ENCODE measurements at regions not wholly inside any gene's neighbourhood (a gene's known extent, or its start where the extent isn't known, plus 50 kb on each side); places are given as distances from the start of the nearest gene placed in this dataset.

DNA sequence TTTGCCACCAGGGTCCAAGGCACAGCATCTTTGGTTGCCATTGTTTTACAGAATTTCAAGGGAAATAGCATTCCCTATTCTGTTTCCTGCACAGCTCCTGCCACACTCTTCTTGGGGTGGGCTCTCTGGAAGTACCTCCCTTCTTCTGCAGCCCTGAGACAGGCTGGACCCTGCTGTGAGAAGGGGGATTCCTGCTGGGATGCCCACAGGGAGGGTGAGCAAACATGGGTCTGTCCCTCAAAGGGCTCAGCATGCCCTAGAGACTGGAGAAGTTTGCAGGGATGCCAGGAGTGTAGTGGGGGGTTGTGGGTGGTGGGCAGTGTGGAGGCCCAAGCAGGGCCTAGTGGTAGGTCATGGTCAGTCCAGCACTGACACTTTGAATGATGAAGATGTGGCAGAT is 222.2 kb upstream of the GPR26 start:
- H3K23ac ChIP-seq (ENCODE audit: insufficient read length) = no peak overlapping the region
- H2AK5ac ChIP-seq (ENCODE audit: low read depth, low read length) = no peak overlapping the region
- H4K5ac ChIP-seq (ENCODE audit: insufficient read length, low read depth, low read length) = no peak overlapping the region
- ChIA-PET POLR2A (ENCODE audit: partially characterized antibody) (no interaction called here), CTCF (ENCODE audit: partially characterized antibody) (no interaction called here)
- H2BK5ac ChIP-seq (ENCODE audit: low read depth, low read length) = no peak overlapping the region
- no peak overlapping the region for H2BK12ac ChIP-seq (ENCODE audit: low read depth, low read length)
- H3K9ac ChIP-seq (replicated peaks in 1 of 4; ENCODE audit: extremely low read depth in 1 of 4, low read depth in 3 of 4, low read length in 3 of 4) = no peak overlapping the region
- H4K20me1 ChIP-seq (replicated peaks in 1 of 2; ENCODE audit: control insufficient read depth in 1 of 2, insufficient read depth in 2 of 2, low read length in 2 of 2) = no peaks in the 10 kb centered on the region
- H4K8ac ChIP-seq (ENCODE audit: extremely low read depth, insufficient read depth, low read length) = no peak overlapping the region
- H3K4me1 ChIP-seq (replicated peaks in 1 of 4; ENCODE audit: control insufficient read depth in 3 of 4, insufficient read depth in 4 of 4, low read length in 3 of 4) = no peaks in the 10 kb centered on the region
- no peak overlapping the region for H2BK120ac ChIP-seq (replicated peaks; ENCODE audit: low read depth, low read length)
- DNase-seq (ENCODE audit: low read depth in 1 of 2, low spot score in 2 of 2) = no peak
- no peak overlapping the region for H3K4ac ChIP-seq (replicated peaks; ENCODE audit: insufficient read length, low read depth, low read length)
- H3K27ac ChIP-seq (ENCODE audit: low read depth, low read length) = no peak overlapping the region
- peak overlapping the region; percentile 19; the same call in 1 of the 2 replicates for H3K18ac ChIP-seq (ENCODE audit: extremely low read depth, low read length)
- no peak overlapping the region for H3K4me3 ChIP-seq (ENCODE audit: extremely low read depth in 1 of 4, insufficient read depth in 2 of 4, low read depth in 3 of 4, low read length in 4 of 4)
- no peaks in the 10 kb centered on the region for H3K79me2 ChIP-seq (ENCODE audit: control insufficient read depth in 1 of 2, insufficient read depth in 2 of 2, low read length in 2 of 2)
- no peaks in the 10 kb centered on the region for H3K9me3 ChIP-seq (ENCODE audit: insufficient read depth in 2 of 2, low read depth in 1 of 2, low read length in 1 of 2)
- H3K14ac ChIP-seq (ENCODE audit: insufficient read length) = no peak overlapping the region
- no peaks in the 10 kb centered on the region for H3K36me3 ChIP-seq (ENCODE audit: control insufficient read depth in 2 of 4, insufficient read depth in 4 of 4, low read length in 3 of 4)
- H2BK20ac ChIP-seq (ENCODE audit: low read length) = no peak overlapping the region
- H4K91ac ChIP-seq (replicated peaks; ENCODE audit: insufficient read length, low read length) = peak overlapping the region; percentile 25
- H3K23me2 ChIP-seq (ENCODE audit: low read depth, low read length) = no peaks in the 10 kb centered on the region
- H3K56ac ChIP-seq (replicated peaks; ENCODE audit: insufficient read length, low read depth, low read length) = no peak overlapping the region
- no peak overlapping the region for H3K4me2 ChIP-seq (ENCODE audit: insufficient read depth in 1 of 2, low read depth in 2 of 2, low read length in 2 of 2)
- H3K27me3 ChIP-seq (replicated peaks in 1 of 4; ENCODE audit: control insufficient read depth in 3 of 4, extremely low read depth in 1 of 4, insufficient read depth in 3 of 4, low read length in 3 of 4) = no peaks in the 10 kb centered on the region
- H2AFZ ChIP-seq (ENCODE audit: low read length) = no peak overlapping the region
- FAIRE-seq = no peak
- H3K79me1 ChIP-seq (ENCODE audit: low read depth, low read length) = no peaks in the 10 kb centered on the region
- H2BK15ac ChIP-seq (ENCODE audit: low read length) = no peak overlapping the region
- TF ChIP-seq CHD1 (IDR thresholded peaks at IDR 0.05; ENCODE audit: low read depth, low read length) = no peak
- TF ChIP-seq CREB1 (IDR thresholded peaks at IDR 0.05) = no peak
- TF ChIP-seq, protein P1, sequence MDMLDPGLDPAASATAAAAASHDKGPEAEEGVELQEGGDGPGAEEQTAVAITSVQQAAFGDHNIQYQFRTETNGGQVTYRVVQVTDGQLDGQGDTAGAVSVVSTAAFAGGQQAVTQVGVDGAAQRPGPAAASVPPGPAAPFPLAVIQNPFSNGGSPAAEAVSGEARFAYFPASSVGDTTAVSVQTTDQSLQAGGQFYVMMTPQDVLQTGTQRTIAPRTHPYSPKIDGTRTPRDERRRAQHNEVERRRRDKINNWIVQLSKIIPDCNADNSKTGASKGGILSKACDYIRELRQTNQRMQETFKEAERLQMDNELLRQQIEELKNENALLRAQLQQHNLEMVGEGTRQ (IDR thresholded peaks at IDR 0.05; ENCODE audit: low read length) = no peak
- no peak for TF ChIP-seq GTF2F1 (IDR thresholded peaks at IDR 0.05; ENCODE audit: borderline replicate concordance, low read depth, low read length)
- TF ChIP-seq SP2 (IDR thresholded peaks at IDR 0.05; ENCODE audit: low read length) = no peak
- no peak for TF ChIP-seq TEAD4 (IDR thresholded peaks at IDR 0.05; ENCODE audit: low read depth, low read length)
- TF ChIP-seq HDAC2 (IDR thresholded peaks at IDR 0.05; ENCODE audit: borderline replicate concordance in 1 of 2, low read depth in 2 of 2, low read length in 2 of 2) = no peak
- TF ChIP-seq, protein P2, sequence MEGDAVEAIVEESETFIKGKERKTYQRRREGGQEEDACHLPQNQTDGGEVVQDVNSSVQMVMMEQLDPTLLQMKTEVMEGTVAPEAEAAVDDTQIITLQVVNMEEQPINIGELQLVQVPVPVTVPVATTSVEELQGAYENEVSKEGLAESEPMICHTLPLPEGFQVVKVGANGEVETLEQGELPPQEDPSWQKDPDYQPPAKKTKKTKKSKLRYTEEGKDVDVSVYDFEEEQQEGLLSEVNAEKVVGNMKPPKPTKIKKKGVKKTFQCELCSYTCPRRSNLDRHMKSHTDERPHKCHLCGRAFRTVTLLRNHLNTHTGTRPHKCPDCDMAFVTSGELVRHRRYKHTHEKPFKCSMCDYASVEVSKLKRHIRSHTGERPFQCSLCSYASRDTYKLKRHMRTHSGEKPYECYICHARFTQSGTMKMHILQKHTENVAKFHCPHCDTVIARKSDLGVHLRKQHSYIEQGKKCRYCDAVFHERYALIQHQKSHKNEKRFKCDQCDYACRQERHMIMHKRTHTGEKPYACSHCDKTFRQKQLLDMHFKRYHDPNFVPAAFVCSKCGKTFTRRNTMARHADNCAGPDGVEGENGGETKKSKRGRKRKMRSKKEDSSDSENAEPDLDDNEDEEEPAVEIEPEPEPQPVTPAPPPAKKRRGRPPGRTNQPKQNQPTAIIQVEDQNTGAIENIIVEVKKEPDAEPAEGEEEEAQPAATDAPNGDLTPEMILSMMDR (IDR thresholded peaks at IDR 0.05; ENCODE audit: control extremely low read depth in 1 of 3, insufficient read depth in 1 of 3, low read depth in 1 of 3, low read length in 3 of 3) = no peak
- no peak for TF ChIP-seq JUN (IDR thresholded peaks at IDR 0.05; ENCODE audit: low read depth, low read length)
- no peak for TF ChIP-seq MAFK (IDR thresholded peaks at IDR 0.05; ENCODE audit: low read depth, low read length)
- no peak for TF ChIP-seq RFX5 (IDR thresholded peaks at IDR 0.05; ENCODE audit: borderline replicate concordance, low read depth, low read length)
- no peak for TF ChIP-seq EZH2 (IDR thresholded peaks at IDR 0.05; ENCODE audit: low read depth, low read length, severe bottlenecking)
- TF ChIP-seq RXRA (IDR thresholded peaks at IDR 0.05; ENCODE audit: insufficient read depth, low read depth, low read length) = no peak

Data from H1 (cell line).